ENCODE measurements at regions not wholly inside any gene's neighbourhood (a gene's known extent, or its start where the extent isn't known, plus 50 kb on each side); places are given as distances from the start of the nearest gene placed in this dataset.

DNA sequence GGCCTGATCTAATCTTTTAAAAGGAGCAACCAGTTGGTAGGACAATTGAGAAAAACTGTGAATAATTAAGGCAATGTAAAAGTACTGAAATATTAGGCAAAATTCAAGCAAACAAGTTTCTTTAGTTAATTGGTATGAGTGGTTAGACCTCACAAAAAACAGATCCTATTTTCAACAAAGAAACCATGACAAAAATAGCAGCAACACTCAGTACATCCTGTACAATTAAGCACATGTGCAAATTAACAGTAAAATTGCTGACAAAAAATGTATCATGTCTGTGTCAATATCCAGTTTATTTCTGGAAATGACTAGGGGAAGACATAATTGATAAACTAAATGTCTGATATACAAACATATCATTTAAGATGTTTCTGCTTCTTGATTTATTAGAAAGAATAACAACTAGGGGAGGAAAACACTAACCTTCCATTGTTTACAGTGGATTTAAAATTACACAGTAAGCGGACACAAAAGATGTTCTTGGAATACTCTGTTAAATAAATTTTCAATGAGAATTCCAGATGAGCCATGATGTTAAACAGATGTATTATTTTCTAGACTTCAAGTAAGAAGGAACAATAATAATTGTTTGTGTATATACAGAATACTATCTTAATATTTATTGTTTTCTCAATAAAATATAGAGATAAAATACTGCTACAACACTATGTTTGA is 638.9 kb downstream of the SPRY1 start:
- TF ChIP-seq EZH2 (IDR thresholded peaks at IDR 0.05; ENCODE audit: insufficient read depth, poor library complexity, severe bottlenecking) (no peak), EZH2phosphoT487 (IDR thresholded peaks at IDR 0.05; ENCODE audit: insufficient read depth, low read depth) (no peak)
